HG03460 (cell line): ENCODE measurements at regions not wholly inside any gene's neighbourhood (a gene's known extent, or its start where the extent isn't known, plus 50 kb on each side); places are given as distances from the start of the nearest gene placed in this dataset.
"Not testable (repeated sequence)": the region's sequence is repeated elsewhere in the genome, so short reads cannot be mapped to it uniquely, and the experiment has no call there.

Experiments
- ATAC-seq: cut with Tn5 transposase; IDR thresholded peaks from one replicate; pipeline ENCODE4 v1.9.1; 2021; ENCODE audit not compliant: unreplicated experiment

- ATAC-seq = no peak
These were observed 74.7 kb downstream of the LPAR4 start for GRCh38 chrX:78822157-78822690.

- no peak for ATAC-seq
These were observed 84.0 kb downstream of the LPAR4 start for GRCh38 chrX:78831523-78831922.

DNA sequence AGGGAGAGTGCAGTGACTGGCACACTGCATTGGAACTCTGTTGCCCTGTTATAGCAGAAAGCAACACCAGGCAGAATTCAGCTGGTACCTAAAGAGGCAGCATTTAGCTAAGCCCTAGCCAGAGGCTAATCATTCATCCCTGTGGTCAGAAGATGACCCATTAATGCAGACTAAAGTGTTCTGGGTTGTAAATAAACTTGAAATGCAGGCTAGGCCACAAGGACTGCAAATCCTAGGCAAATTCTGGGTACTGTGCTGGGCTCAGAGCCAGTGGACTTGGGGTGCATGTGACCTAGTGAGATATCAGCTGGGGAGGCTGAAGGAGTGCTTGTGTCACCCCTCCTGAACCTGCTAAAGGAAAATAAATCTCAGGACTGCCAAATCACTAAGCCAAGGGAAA, 91.2 kb downstream of the LPAR4 start:
- peak; percentile 57 for ATAC-seq

DNA sequence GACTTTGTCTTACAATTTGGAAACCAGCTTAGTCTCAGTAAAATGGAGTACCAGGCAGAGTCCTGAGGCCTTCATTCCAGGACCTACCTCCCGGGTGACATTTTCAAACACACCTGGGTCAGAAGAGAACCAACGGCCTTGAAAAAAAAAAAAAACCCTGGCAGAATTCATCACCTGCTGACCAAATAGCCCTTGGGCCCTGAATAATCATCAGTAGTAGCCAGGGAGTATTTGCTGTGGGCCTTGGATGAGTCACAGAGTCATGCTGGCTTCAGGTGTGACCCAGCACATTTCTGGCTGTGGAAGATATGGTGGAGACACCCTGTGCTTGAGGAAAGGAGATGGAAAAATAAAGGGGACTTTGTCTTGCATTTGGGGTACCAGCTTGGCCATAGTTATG, 92.2 kb downstream of the LPAR4 start:
- ATAC-seq = no peak

DNA sequence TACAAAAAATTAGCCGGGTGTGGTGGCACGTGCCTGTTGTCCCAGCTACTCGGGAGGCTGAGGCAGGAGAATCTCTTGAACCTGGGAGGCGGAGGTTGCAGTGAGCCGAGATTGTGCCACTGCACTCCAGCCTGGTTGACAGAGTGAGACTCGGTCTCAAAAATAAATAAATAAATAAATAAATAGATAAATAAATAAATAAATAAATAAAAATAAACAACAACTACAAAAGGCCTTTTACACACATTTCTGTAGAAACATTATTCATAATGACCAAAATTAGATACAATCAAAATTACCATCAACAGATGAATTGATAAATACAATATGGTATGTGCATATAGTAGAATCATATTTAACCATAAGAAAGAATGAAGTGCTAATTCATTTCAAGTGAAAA, 96.7 kb downstream of the LPAR4 start:
- not testable (repeated sequence) for ATAC-seq

DNA sequence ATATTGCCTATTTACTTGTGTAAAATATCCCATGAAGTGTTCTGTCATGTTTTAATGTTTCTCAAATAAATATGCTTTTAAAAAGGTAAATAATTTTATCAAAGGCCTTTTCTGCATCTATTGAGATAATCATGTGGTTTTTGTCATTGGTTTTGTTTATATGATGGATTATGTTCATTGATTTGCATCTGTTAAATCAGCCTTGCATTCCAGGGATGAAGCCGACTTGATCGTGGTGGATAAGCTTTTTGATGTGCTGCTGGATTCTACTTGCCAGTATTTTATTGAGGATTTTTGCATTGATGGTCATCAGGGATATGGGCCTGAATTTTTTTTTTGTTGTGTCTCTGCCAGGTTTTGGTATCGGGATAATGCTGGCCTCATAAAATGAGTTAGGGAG, 63.9 kb upstream of the P2RY10 start:
- not testable (repeated sequence) for ATAC-seq

- no peak for ATAC-seq
These were observed 58.6 kb upstream of the P2RY10 start for GRCh38 chrX:78886550-78886949.
